HepG2 (cell line): ENCODE measurements at regions not wholly inside any gene's neighbourhood (a gene's known extent, or its start where the extent isn't known, plus 50 kb on each side); places are given as distances from the start of the nearest gene placed in this dataset.

Source experiments
- ATAC-seq: fragments of 200-7000 bp; cut with Tn5 transposase; 3 replicates; pipeline ENCODE4 v1.9.1; 2020; ENCODE audit warnings: mild to moderate bottlenecking, moderate library complexity
- BruUV-seq: library from RNA; stranded (reverse); fragments of 400-500 nt; replicated peaks from 2 replicates; lab custom pipeline; 2021; lab: Mats Ljungman, UMichigan
- CTCF ChIA-PET: fragments of 300-600 bp; formaldehyde crosslinking; extraction: SDS; loops from one replicate; lab custom pipeline; 2021; ENCODE audit warnings: low total read pairs, inconsistent platforms, low intra/inter-chr PET ratio; lab: Yijun Ruan, JAX
- POLR2A ChIA-PET: fragments of 350-600 bp; sonication (Branson Sonifier 250); formaldehyde crosslinking; loops from one replicate; lab custom pipeline; 2020; ENCODE audit warnings: antibody characterized with exemption, inconsistent platforms; lab: Yijun Ruan, JAX
- DNase-seq: peaks from one replicate; pipeline ENCODE4 v3.0.0-alpha.2; 2015; ENCODE audit warnings: low spot score
- FAIRE-seq: peaks from 3 replicates; lab custom pipeline; 2011; peaks lifted over from hg19 to GRCh38; lab: Jason Lieb, UNC
- H2AFZ ChIP-seq: one replicate; pipeline ENCODE4 v1.6.1; 2011; ENCODE audit warnings: low read length, inconsistent platforms
- H3K27ac ChIP-seq: fragments of 300-600 bp; 3 replicates; pipeline ENCODE4 v1.8.0; 2011; ENCODE audit warnings: mixed run types, mild to moderate bottlenecking, mixed read lengths, low read length, inconsistent platforms; ENCODE audit not compliant: insufficient read depth; ENCODE audit errors: extremely low read length
- H3K27me3 ChIP-seq, 2 experiments: fragments of 200-600 bp in 1 of 2; 2 replicates in 1 of 2; 3 replicates in 1 of 2; pipeline versions ENCODE4 v1.6.0 to v1.8.0; 2011; ENCODE audit warnings: low read length in 2 of 2, mild to moderate bottlenecking in 2 of 2, moderate library complexity in 2 of 2, inconsistent platforms in 1 of 2; ENCODE audit not compliant: insufficient read depth in 2 of 2, control insufficient read depth in 1 of 2
- H3K36me3 ChIP-seq, 2 experiments: fragments of 200-600 bp in 1 of 2; replicated peaks in 1 of 2; 2 replicates in 1 of 2; 3 replicates in 1 of 2; pipeline versions ENCODE4 v1.5.1 to v1.8.0; 2011; ENCODE audit warnings: low read length in 2 of 2, inconsistent platforms in 1 of 2; ENCODE audit not compliant: insufficient read depth in 2 of 2, control insufficient read depth in 1 of 2
- H3K4me1 ChIP-seq: 2 replicates; pipeline ENCODE4 v1.5.1; 2012; ENCODE audit warnings: low read length, inconsistent platforms; ENCODE audit not compliant: insufficient read depth
- H3K4me2 ChIP-seq: 2 replicates; pipeline ENCODE4 v1.6.0; 2011; ENCODE audit warnings: low read depth, low read length, inconsistent platforms
- H3K4me3 ChIP-seq, 3 experiments: fragments of 200-600 bp in 1 of 3; sonication (generic), shearing (Covaris generic) in 1 of 3; replicated peaks in 1 of 3; 2 replicates each; pipeline ENCODE4 v1.5.1; 2011 to 2016; ENCODE audit warnings: low read length in 3 of 3, inconsistent platforms in 2 of 3, low read depth in 2 of 3, mild to moderate bottlenecking in 2 of 3, control low read depth in 1 of 3, mixed read lengths in 1 of 3; ENCODE audit not compliant: insufficient read depth in 1 of 3
- H3K79me2 ChIP-seq: one replicate; pipeline ENCODE4 v1.6.1; 2011; ENCODE audit warnings: low read length, inconsistent platforms; ENCODE audit not compliant: insufficient read depth
- H3K9ac ChIP-seq: 2 replicates; pipeline ENCODE4 v1.6.0; 2011; ENCODE audit warnings: mild to moderate bottlenecking, low read depth, low read length, inconsistent platforms; ENCODE audit not compliant: insufficient read depth
- H3K9me3 ChIP-seq: 2 replicates; pipeline ENCODE4 v1.5.1; 2012; ENCODE audit warnings: mild to moderate bottlenecking, low read length
- H4K20me1 ChIP-seq: 2 replicates; pipeline ENCODE4 v1.6.0; 2011; ENCODE audit warnings: inconsistent platforms, mild to moderate bottlenecking, low read length, moderate library complexity; ENCODE audit not compliant: insufficient read depth
- CBFB ChIP-seq: sonication (generic); formaldehyde crosslinking; IDR thresholded peaks from 2 replicates; pipeline ENCODE4 v1.4.0; 2020; ENCODE audit warnings: missing genetic modification reagents
- DBP ChIP-seq: sonication (generic); formaldehyde crosslinking; IDR thresholded peaks from 2 replicates; pipeline ENCODE4 v1.4.0; 2020; ENCODE audit warnings: missing genetic modification reagents; ENCODE audit errors: not compliant biosample characterization
- IKZF1 ChIP-seq: fragments of 450-650 bp; IDR thresholded peaks from 2 replicates; pipeline ENCODE4 v1.7.1; 2016
- NPAS2 ChIP-seq: sonication (generic); formaldehyde crosslinking; IDR thresholded peaks from 2 replicates; pipeline ENCODE4 v1.8.0; 2022; ENCODE audit warnings: mild to moderate bottlenecking, missing genetic modification reagents, borderline replicate concordance
- PITX1 ChIP-seq: sonication (generic); formaldehyde crosslinking; IDR thresholded peaks from 2 replicates; pipeline ENCODE4 v1.5.1; 2020; ENCODE audit warnings: mild to moderate bottlenecking, missing genetic modification reagents
- RFX1 ChIP-seq: fragments of 450-650 bp; IDR thresholded peaks from 2 replicates; pipeline ENCODE4 v1.6.1; 2017
- SRSF4 ChIP-seq: fragments of 200-400 bp; formaldehyde crosslinking; IDR thresholded peaks from one replicate; pipeline ENCODE4 v1.6.1; 2018; ENCODE audit warnings: mild to moderate bottlenecking, low read depth, low read length, moderate library complexity; ENCODE audit not compliant: poor library complexity, severe bottlenecking
- TEF ChIP-seq: sonication (generic); formaldehyde crosslinking; IDR thresholded peaks from 2 replicates; pipeline ENCODE4 v1.5.0; 2020; ENCODE audit warnings: missing genetic modification reagents
- TOPORS ChIP-seq: sonication (generic); formaldehyde crosslinking; IDR thresholded peaks from 2 replicates; pipeline ENCODE4 v1.8.0; 2023; ENCODE audit warnings: mild to moderate bottlenecking, missing genetic modification reagents
- ZBTB20 ChIP-seq: sonication (generic); formaldehyde crosslinking; IDR thresholded peaks from 2 replicates; pipeline ENCODE4 v1.8.1; 2023; ENCODE audit warnings: missing genetic modification reagents, low read depth, mild to moderate bottlenecking, borderline replicate concordance
- ZBTB49 ChIP-seq: sonication (generic); formaldehyde crosslinking; IDR thresholded peaks from 2 replicates; pipeline ENCODE4 v1.4.0; 2020; ENCODE audit warnings: missing genetic modification reagents, borderline replicate concordance
- ZNF512B ChIP-seq: sonication (generic); formaldehyde crosslinking; IDR thresholded peaks from 2 replicates; pipeline ENCODE4 v1.5.1; 2020; ENCODE audit warnings: missing genetic modification reagents, mild to moderate bottlenecking, borderline replicate concordance
- WGBS: methylation state at CpG from one replicate; pipeline ENCODE4 v1.1.6; 2017; ENCODE audit warnings: low lambda C conversion rate; 5-methylcytosine and 5-hydroxymethylcytosine counted together
- in situ Hi-C: cut with HindIII; loops from 2 replicates; pipeline ENCODE4 v1.10.0; 2017; ENCODE audit warnings: low pct_unique_long_range_greater_than_20kb; ENCODE audit not compliant: extremely low pct_ligation_motif_present
- intact Hi-C: fragments of 100-400 bp; cut with micrococcal nuclease; formaldehyde crosslinking; loops from one replicate; pipeline ENCODE4 v1.10.0; 2022; ENCODE audit not compliant: unreplicated experiment

- in situ Hi-C loops (no loop called here), intact Hi-C loops (no loop called here)
- Histone ChIP-seq H3K27ac (no peak overlapping the region), H3K9ac (no peak overlapping the region), H3K79me2 (no peaks in the 10 kb centered on the region), H2AFZ (no peak overlapping the region), H3K4me1 (no peaks in the 10 kb centered on the region), H3K4me2 (no peak overlapping the region), H3K36me3 (no peaks in the 10 kb centered on the region), H3K4me3 (no peak overlapping the region), H3K27me3 (no peaks in the 10 kb centered on the region), H4K20me1 (no peaks in the 10 kb centered on the region), H3K9me3 (no peaks in the 10 kb centered on the region)
- FAIRE-seq (no peak), ATAC-seq (no peak), DNase-seq (no peak)
- ChIA-PET POLR2A (no interaction called here), CTCF (no interaction called here)
- 5% methylated on average over 2 of the region's 2 CpGs for WGBS
- no TSS peak for BruUV-seq
- TF ChIP-seq NPAS2, result no peak
- TF ChIP-seq IKZF1, result no peak
- no peak for TF ChIP-seq TOPORS (CRISPR knock-in tag)
- TF ChIP-seq SRSF4, result no peak
- no peak for TF ChIP-seq DBP
Measured at GRCh38 chr5:118144540-118144939, 843.8 kb downstream of the DTWD2 start.

GRCh38 chr5:118139361-118139760 is 849.0 kb downstream of the DTWD2 start:
- ATAC-seq, result no peak
- no peak for FAIRE-seq

More at GRCh38 chr5:118139361-118139760, 849.0 kb downstream of the DTWD2 start:
- 0% methylated on average over 1 of the region's 1 CpG for WGBS
- Histone ChIP-seq H3K4me2 (no peak overlapping the region), H3K27ac (no peak overlapping the region), H2AFZ (no peak overlapping the region), H3K9ac (no peak overlapping the region), H3K79me2 (no peaks in the 10 kb centered on the region), H3K4me3 (no peak overlapping the region), H3K9me3 (no peaks in the 10 kb centered on the region), H4K20me1 (no peaks in the 10 kb centered on the region), H3K36me3 (no peaks in the 10 kb centered on the region), H3K27me3 (no peaks in the 10 kb centered on the region; a peak in 1 of 5 replicates), H3K4me1 (no peaks in the 10 kb centered on the region)
- BruUV-seq, result no TSS peak
- TF ChIP-seq NPAS2 (no peak), CBFB (CRISPR knock-in tag) (no peak), TEF (CRISPR knock-in tag) (no peak), ZBTB49 (CRISPR knock-in tag) (no peak), PITX1 (no peak), RFX1 (no peak), ZBTB20 (CRISPR knock-in tag) (no peak), ZNF512B (CRISPR knock-in tag) (no peak)
- in situ Hi-C loops, result no loop called here
- DNase-seq, result no peak
- ChIA-PET POLR2A (no interaction called here), CTCF (no interaction called here)
- intact Hi-C loops, result no loop called here
